Endothelial cell (in vitro differentiated cells): ENCODE measurements at regions not wholly inside any gene's neighbourhood (a gene's known extent, or its start where the extent isn't known, plus 50 kb on each side); places are given as distances from the start of the nearest gene placed in this dataset.

Experiments
- DNase-seq: peaks from one replicate; pipeline ENCODE4 v3.0.0; 2021; ENCODE audit warnings: low spot score
- H3K27ac Mint-ChIP-seq: one replicate; pipeline ENCODE4 v1.8.0; 2021; ENCODE audit warnings: mixed read lengths, inconsistent platforms; ENCODE audit not compliant: unreplicated experiment
- H3K27me3 Mint-ChIP-seq: one replicate; pipeline ENCODE4 v1.8.0; 2021; ENCODE audit warnings: mild to moderate bottlenecking, moderate library complexity, mixed read lengths, inconsistent platforms; ENCODE audit not compliant: unreplicated experiment
- H3K36me3 Mint-ChIP-seq: one replicate; pipeline ENCODE4 v1.8.0; 2021; ENCODE audit warnings: mild to moderate bottlenecking, low read depth, mixed read lengths, inconsistent platforms; ENCODE audit not compliant: unreplicated experiment
- H3K4me1 Mint-ChIP-seq: one replicate; pipeline ENCODE4 v1.8.0; 2021; ENCODE audit warnings: mild to moderate bottlenecking, mixed read lengths, inconsistent platforms; ENCODE audit not compliant: unreplicated experiment
- H3K4me3 Mint-ChIP-seq: one replicate; pipeline ENCODE4 v1.8.0; 2021; ENCODE audit warnings: mild to moderate bottlenecking, mixed read lengths, inconsistent platforms; ENCODE audit not compliant: unreplicated experiment
- H3K9me3 Mint-ChIP-seq: one replicate; pipeline ENCODE4 v1.8.0; 2021; ENCODE audit warnings: mixed read lengths, inconsistent platforms; ENCODE audit not compliant: unreplicated experiment
- TF ChIP-seq, protein P1 (sequence below): fragments of 200-600 bp; sonication (generic); IDR thresholded peaks from one replicate; pipeline ENCODE4 v1.5.0; 2021; ENCODE audit warnings: antibody characterized with exemption; ENCODE audit not compliant: unreplicated experiment

DNA sequence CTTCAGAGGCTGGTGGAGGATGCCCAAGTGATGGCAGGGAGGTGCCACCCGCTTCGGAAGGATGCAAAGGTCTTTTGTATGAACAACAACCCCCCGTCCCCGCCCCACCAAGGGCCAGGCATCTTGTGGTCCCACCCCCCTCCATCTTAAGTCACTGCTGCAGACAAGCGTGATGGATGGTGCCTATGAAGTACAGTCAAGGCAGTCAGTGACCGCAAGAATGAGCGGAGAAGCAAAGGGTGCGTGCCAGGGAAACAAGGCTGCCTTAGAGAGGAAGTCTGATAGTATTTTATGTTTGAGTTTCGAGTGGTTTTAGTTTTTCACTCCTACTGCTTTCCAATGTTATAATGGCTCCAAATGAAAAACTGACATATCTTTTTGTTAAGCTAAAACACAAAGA, 68.7 kb upstream of the GPM6B start:
- H3K4me1 Mint-ChIP-seq: peaks cover 5% of the 10 kb centered on the region
- no peak overlapping the region for H3K4me3 Mint-ChIP-seq
- no peaks in the 10 kb centered on the region for H3K9me3 Mint-ChIP-seq
- H3K36me3 Mint-ChIP-seq: no peaks in the 10 kb centered on the region
- no peaks in the 10 kb centered on the region for H3K27me3 Mint-ChIP-seq
- no peak overlapping the region for H3K27ac Mint-ChIP-seq
- DNase-seq: no peak
- TF ChIP-seq, protein P1, sequence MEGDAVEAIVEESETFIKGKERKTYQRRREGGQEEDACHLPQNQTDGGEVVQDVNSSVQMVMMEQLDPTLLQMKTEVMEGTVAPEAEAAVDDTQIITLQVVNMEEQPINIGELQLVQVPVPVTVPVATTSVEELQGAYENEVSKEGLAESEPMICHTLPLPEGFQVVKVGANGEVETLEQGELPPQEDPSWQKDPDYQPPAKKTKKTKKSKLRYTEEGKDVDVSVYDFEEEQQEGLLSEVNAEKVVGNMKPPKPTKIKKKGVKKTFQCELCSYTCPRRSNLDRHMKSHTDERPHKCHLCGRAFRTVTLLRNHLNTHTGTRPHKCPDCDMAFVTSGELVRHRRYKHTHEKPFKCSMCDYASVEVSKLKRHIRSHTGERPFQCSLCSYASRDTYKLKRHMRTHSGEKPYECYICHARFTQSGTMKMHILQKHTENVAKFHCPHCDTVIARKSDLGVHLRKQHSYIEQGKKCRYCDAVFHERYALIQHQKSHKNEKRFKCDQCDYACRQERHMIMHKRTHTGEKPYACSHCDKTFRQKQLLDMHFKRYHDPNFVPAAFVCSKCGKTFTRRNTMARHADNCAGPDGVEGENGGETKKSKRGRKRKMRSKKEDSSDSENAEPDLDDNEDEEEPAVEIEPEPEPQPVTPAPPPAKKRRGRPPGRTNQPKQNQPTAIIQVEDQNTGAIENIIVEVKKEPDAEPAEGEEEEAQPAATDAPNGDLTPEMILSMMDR: no peak

DNA sequence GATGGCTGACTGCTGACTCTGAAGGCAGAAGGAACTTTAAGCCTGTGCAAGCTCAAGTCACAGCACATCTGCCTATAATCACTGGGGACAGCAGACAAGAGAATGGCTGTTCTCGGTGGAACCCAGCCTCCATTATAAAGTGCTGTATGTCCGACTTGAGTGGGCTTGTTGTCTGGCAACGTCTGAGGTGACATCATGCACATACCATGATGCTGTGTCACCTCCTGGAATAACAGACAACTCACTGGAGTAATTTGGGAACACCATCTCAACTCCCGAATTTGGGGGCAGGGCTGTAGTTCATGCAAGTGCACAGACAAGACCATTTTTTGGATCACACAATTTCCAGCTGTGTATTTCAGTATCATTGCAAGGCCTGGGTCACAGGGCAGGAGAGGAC, 59.8 kb upstream of the GPM6B start:
- Mint-ChIP-seq H3K9me3 (no peaks in the 10 kb centered on the region), H3K4me1 (no peaks in the 10 kb centered on the region), H3K36me3 (no peaks in the 10 kb centered on the region), H3K27ac (no peak overlapping the region), H3K4me3 (no peak overlapping the region), H3K27me3 (no peaks in the 10 kb centered on the region)
- DNase-seq: no peak
- TF ChIP-seq, protein P1: no peak

DNA sequence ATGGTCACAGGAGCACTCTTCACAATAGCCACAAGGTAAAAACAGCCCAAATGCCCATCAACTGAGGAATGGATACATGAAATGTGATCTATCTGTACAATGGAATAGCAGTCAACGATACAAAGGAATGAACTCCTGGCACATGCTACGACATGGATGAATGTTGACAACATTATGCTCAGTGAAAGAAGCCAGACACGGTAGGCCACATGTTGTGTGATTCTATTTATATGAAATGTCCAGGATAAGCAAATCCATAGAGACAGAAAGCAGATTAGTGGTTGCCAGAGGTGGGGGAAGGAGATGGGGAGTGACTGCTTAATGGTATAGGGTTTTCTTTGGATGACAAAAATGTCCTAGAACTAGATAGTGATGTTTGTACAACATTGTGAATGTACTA, 58.7 kb upstream of the GPM6B start:
- Mint-ChIP-seq H3K36me3 (no peaks in the 10 kb centered on the region), H3K4me1 (no peaks in the 10 kb centered on the region), H3K27ac (no peak overlapping the region), H3K4me3 (no peak overlapping the region), H3K9me3 (no peaks in the 10 kb centered on the region), H3K27me3 (no peaks in the 10 kb centered on the region)
- no peak for DNase-seq
- TF ChIP-seq, protein P1: no peak

DNA sequence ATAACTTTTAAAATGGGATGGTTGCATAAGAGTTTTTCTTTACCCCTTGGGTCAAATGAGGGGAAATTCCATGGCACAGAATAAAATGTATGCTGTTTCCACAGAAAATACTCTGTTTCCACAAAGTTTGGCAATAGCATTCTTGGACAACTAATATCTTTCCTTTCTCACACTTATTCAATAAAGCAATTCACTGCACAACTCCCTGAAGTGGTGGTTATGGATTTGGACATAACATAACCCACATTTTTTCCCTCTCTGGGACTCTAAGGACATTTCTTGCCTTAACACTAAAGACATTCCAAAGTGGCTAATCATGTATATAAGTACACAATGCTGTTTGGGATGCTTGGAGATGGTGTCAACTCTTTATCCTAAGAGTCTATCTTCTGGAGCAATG, 51.7 kb upstream of the GPM6B start:
- no peak overlapping the region for H3K4me3 Mint-ChIP-seq
- no peaks in the 10 kb centered on the region for H3K36me3 Mint-ChIP-seq
- DNase-seq: no peak
- no peaks in the 10 kb centered on the region for H3K9me3 Mint-ChIP-seq
- no peaks in the 10 kb centered on the region for H3K4me1 Mint-ChIP-seq
- H3K27me3 Mint-ChIP-seq: no peaks in the 10 kb centered on the region
- no peak overlapping the region for H3K27ac Mint-ChIP-seq
- TF ChIP-seq, protein P1: no peak
